Neural progenitor cell (in vitro differentiated cells): ENCODE measurements at regions not wholly inside any gene's neighbourhood (a gene's known extent, or its start where the extent isn't known, plus 50 kb on each side); places are given as distances from the start of the nearest gene placed in this dataset.

ENCODE experiments used
- EZH2 ChIP-seq: fragments of 200-600 bp; sonication (generic); IDR thresholded peaks from 2 replicates; pipeline ENCODE4 v1.6.1; 2017; ENCODE audit warnings: antibody characterized with exemption, mild to moderate bottlenecking, moderate library complexity
- EZH2phosphoT487 ChIP-seq: fragments of 200-600 bp; sonication (generic); IDR thresholded peaks from 2 replicates; pipeline ENCODE4 v1.6.1; 2017; ENCODE audit warnings: antibody characterized with exemption
- TF ChIP-seq, protein P1 (sequence below): fragments of 200-600 bp; sonication (generic); IDR thresholded peaks from 2 replicates; pipeline ENCODE4 v1.5.1; 2017; ENCODE audit warnings: antibody characterized with exemption, mild to moderate bottlenecking

GRCh38 chr13:78742659-78743058, 83.7 kb upstream of the OBI1 start:
- TF ChIP-seq EZH2phosphoT487: no peak
- TF ChIP-seq EZH2: no peak
- TF ChIP-seq, protein P1, sequence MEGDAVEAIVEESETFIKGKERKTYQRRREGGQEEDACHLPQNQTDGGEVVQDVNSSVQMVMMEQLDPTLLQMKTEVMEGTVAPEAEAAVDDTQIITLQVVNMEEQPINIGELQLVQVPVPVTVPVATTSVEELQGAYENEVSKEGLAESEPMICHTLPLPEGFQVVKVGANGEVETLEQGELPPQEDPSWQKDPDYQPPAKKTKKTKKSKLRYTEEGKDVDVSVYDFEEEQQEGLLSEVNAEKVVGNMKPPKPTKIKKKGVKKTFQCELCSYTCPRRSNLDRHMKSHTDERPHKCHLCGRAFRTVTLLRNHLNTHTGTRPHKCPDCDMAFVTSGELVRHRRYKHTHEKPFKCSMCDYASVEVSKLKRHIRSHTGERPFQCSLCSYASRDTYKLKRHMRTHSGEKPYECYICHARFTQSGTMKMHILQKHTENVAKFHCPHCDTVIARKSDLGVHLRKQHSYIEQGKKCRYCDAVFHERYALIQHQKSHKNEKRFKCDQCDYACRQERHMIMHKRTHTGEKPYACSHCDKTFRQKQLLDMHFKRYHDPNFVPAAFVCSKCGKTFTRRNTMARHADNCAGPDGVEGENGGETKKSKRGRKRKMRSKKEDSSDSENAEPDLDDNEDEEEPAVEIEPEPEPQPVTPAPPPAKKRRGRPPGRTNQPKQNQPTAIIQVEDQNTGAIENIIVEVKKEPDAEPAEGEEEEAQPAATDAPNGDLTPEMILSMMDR: no peak
